Glomerular visceral epithelial cell (primary cell): ENCODE measurements at regions not wholly inside any gene's neighbourhood (a gene's known extent, or its start where the extent isn't known, plus 50 kb on each side); places are given as distances from the start of the nearest gene placed in this dataset.

Experiments used
- DNase-seq: peaks from one replicate; pipeline ENCODE4 v3.0.0-alpha.2; 2016; ENCODE audit errors: extremely low spot score

- DNase-seq = no peak
Measured at GRCh38 chr21:26224366-26224765, 53.8 kb upstream of the APP start.
